ENCODE measurements at regions not wholly inside any gene's neighbourhood (a gene's known extent, or its start where the extent isn't known, plus 50 kb on each side); places are given as distances from the start of the nearest gene placed in this dataset.

- H3K9me3 ChIP-seq: no peaks in the 10 kb centered on the region
- no peaks in the 10 kb centered on the region for H3K27me3 ChIP-seq
- FAIRE-seq: no peak
- intact Hi-C loops (cut with DNase I): no loop called here
- WGBS, 2 donors: 81 to 91% methylated on average over 22 of the region's 22 CpGs
- no peak for TF ChIP-seq CTCF (IDR thresholded peaks at IDR 0.05)
- no peak for ATAC-seq
- no peaks in the 10 kb centered on the region for H3K36me3 ChIP-seq
- H3K4me3 ChIP-seq: no peak overlapping the region
- no peak overlapping the region for H3K27ac ChIP-seq
- DNase-seq: peak in 1 of 6 donors; percentile 58
- no peaks in the 10 kb centered on the region for H3K4me1 ChIP-seq
Observed at GRCh38 chr13:64925727-64926126, 2304.4 kb downstream of the PCDH9 start.

- Histone ChIP-seq H3K36me3 (no peaks in the 10 kb centered on the region), H3K9me3 (no peaks in the 10 kb centered on the region), H3K4me3 (no peak overlapping the region), H3K27me3 (no peaks in the 10 kb centered on the region), H3K27ac (no peak overlapping the region), H3K4me1 (no peaks in the 10 kb centered on the region)
- no peak for TF ChIP-seq CTCF (IDR thresholded peaks at IDR 0.05)
- intact Hi-C loops (cut with DNase I): no loop called here
- FAIRE-seq (no peak), DNase-seq (peak in 2 of 6 donors; percentile 11 to 40), ATAC-seq (no peak)
- 65 to 68% methylated on average over 7 of the region's 7 CpGs for WGBS, 2 donors
Observed at GRCh38 chr13:64925284-64925683, 2304.9 kb downstream of the PCDH9 start.

- ATAC-seq: no peak
- H3K4me1 ChIP-seq: no peaks in the 10 kb centered on the region
- TF ChIP-seq CTCF (IDR thresholded peaks at IDR 0.05): no peak
- 64 to 72% methylated on average over 6 of the region's 6 CpGs for WGBS, 2 donors
- no peaks in the 10 kb centered on the region for H3K36me3 ChIP-seq
- no peak overlapping the region for H3K27ac ChIP-seq
- H3K4me3 ChIP-seq: no peak overlapping the region
- no peak for FAIRE-seq
- DNase-seq: no peak
- no peaks in the 10 kb centered on the region for H3K27me3 ChIP-seq
- no peaks in the 10 kb centered on the region for H3K9me3 ChIP-seq
- intact Hi-C loops (cut with DNase I): no loop called here
Observed at GRCh38 chr13:64924401-64924800, 2305.7 kb downstream of the PCDH9 start.

GRCh38 chr13:64917566-64917965 is 2312.6 kb downstream of the PCDH9 start:
- TF ChIP-seq CTCF (IDR thresholded peaks at IDR 0.05): no peak
- no peak for DNase-seq
- H3K4me3 ChIP-seq: no peak overlapping the region
- H3K27ac ChIP-seq: no peak overlapping the region
- no peak for ATAC-seq
- intact Hi-C loops (cut with DNase I): no loop called here
- peak; percentile 56 for FAIRE-seq
- H3K27me3 ChIP-seq: no peaks in the 10 kb centered on the region
- no peaks in the 10 kb centered on the region for H3K36me3 ChIP-seq
- no peaks in the 10 kb centered on the region for H3K9me3 ChIP-seq
- H3K4me1 ChIP-seq: no peaks in the 10 kb centered on the region

GRCh38 chr13:64912141-64912540 is 2318.0 kb downstream of the PCDH9 start:
- intact Hi-C loops (cut with DNase I): no loop called here
- FAIRE-seq: no peak
- TF ChIP-seq CTCF (IDR thresholded peaks at IDR 0.05): no peak

More at GRCh38 chr13:64912141-64912540, 2318.0 kb downstream of the PCDH9 start:
- ATAC-seq (no peak), DNase-seq (no peak)
- H3K4me1 ChIP-seq: no peaks in the 10 kb centered on the region
- no peaks in the 10 kb centered on the region for H3K36me3 ChIP-seq
- no peak overlapping the region for H3K4me3 ChIP-seq
- H3K27me3 ChIP-seq: no peaks in the 10 kb centered on the region
- H3K27ac ChIP-seq: no peak overlapping the region
- H3K9me3 ChIP-seq: no peaks in the 10 kb centered on the region
- 63 to 82% methylated on average over 2 of the region's 2 CpGs for WGBS, 2 donors

Data from pancreas (tissue), 10 donors.